GM20000 (cell line): ENCODE measurements at regions not wholly inside any gene's neighbourhood (a gene's known extent, or its start where the extent isn't known, plus 50 kb on each side); places are given as distances from the start of the nearest gene placed in this dataset.

ENCODE experiments used
- DNase-seq: peaks from one replicate; pipeline ENCODE4 v3.0.0; 2012; ENCODE audit warnings: low spot score
- TF ChIP-seq, protein P1 (sequence below): IDR thresholded peaks from 2 replicates; pipeline ENCODE4 v1.5.1; 2012; ENCODE audit warnings: mild to moderate bottlenecking, control low read depth; ENCODE audit errors: extremely low read depth, missing control alignments

DNA sequence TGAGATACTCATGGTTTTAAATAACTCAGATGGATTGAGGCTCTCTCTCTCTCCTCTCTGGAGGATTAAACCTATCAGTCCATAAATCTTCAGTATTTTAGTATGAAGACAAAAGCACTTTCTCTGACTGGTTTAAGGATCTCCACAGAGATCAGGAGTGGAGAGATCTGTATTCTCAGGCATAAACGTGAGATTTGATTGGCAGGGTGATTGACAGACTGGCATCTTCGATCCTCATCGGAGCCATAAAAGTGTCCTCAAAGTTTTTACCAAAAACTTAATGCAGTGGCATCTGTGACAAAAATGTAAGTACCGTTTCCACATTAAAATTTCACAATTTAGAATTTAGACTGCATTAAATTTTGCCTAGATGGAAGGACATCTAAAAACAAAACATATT, 870.1 kb downstream of the KCNJ2 start:
- DNase-seq, result no peak
- TF ChIP-seq, protein P1, sequence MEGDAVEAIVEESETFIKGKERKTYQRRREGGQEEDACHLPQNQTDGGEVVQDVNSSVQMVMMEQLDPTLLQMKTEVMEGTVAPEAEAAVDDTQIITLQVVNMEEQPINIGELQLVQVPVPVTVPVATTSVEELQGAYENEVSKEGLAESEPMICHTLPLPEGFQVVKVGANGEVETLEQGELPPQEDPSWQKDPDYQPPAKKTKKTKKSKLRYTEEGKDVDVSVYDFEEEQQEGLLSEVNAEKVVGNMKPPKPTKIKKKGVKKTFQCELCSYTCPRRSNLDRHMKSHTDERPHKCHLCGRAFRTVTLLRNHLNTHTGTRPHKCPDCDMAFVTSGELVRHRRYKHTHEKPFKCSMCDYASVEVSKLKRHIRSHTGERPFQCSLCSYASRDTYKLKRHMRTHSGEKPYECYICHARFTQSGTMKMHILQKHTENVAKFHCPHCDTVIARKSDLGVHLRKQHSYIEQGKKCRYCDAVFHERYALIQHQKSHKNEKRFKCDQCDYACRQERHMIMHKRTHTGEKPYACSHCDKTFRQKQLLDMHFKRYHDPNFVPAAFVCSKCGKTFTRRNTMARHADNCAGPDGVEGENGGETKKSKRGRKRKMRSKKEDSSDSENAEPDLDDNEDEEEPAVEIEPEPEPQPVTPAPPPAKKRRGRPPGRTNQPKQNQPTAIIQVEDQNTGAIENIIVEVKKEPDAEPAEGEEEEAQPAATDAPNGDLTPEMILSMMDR, result no peak

DNA sequence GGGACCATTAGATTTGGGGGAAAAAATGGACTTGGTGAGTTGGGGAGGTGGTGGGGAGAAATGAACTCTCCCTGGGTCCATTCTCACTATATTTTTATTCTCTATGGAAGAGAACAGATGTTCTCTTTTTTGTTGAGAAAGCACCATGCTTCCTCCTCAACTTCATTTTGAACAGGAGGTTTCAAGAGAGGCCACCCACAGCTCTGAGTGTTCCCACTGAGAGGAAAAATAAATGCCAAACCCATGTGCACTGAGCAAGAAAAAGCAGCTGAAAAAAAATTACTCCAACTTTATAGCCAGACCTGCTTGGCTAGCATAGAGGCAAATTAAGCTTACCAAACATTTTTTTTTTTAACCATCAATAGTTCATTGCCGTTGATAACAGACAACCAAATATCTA, 883.6 kb downstream of the KCNJ2 start:
- TF ChIP-seq, protein P1, result no peak
- DNase-seq, result no peak

GRCh38 chr17:71055128-71055527, 885.8 kb downstream of the KCNJ2 start:
- DNase-seq, result no peak
- TF ChIP-seq, protein P1, result no peak

DNA sequence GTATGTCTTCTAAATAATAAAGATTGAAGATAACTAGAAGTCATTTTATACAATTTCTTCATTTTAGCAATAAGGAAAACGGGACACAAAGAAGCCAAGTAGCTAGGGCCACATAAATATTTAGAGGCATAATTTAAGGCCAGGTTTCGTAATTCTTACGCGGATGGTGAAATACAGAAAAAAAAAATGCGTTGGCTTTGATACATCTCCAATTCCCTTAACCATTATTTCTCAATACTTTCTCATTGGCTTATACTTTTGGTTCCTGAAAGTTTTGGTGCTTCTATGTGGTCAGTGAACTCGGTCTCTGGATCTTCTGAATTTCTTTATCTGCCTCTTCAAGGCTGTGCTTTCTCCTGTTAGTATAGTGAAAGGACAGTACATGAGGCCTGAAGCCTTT, 888.1 kb downstream of the KCNJ2 start:
- TF ChIP-seq, protein P1, result no peak
- no peak for DNase-seq

- no peak for DNase-seq
- TF ChIP-seq, protein P1, result no peak
These were observed 888.6 kb downstream of the KCNJ2 start for GRCh38 chr17:71057938-71058337.

GRCh38 chr17:71063127-71063526, 893.8 kb downstream of the KCNJ2 start:
- TF ChIP-seq, protein P1, result no peak
- DNase-seq, result no peak

- TF ChIP-seq, protein P1, result no peak
- no peak for DNase-seq
These were observed 894.2 kb downstream of the KCNJ2 start for GRCh38 chr17:71063559-71063958.
